Gastroesophageal sphincter (tissue), 3 donors: ENCODE measurements at regions not wholly inside any gene's neighbourhood (a gene's known extent, or its start where the extent isn't known, plus 50 kb on each side); places are given as distances from the start of the nearest gene placed in this dataset.

Experiments
- POLR2A ChIP-seq, 2 donors: fragments of 450-650 bp; IDR thresholded peaks; one replicate each; pipeline ENCODE4 v1.6.1; 2017; ENCODE audit warnings: antibody characterized with exemption in 2 of 2, mild to moderate bottlenecking in 2 of 2, moderate library complexity in 1 of 2
- TF ChIP-seq, protein P1 (sequence below), 4 experiments: fragments of 200-600 bp in 2 of 4; fragments of 450-650 bp in 2 of 4; sonication (generic) in 1 of 4; IDR thresholded peaks; one replicate each; pipeline ENCODE4 v1.5.1; 2017 to 2019; ENCODE audit warnings: antibody characterized with exemption in 4 of 4, mild to moderate bottlenecking in 2 of 4, moderate library complexity in 2 of 4

DNA sequence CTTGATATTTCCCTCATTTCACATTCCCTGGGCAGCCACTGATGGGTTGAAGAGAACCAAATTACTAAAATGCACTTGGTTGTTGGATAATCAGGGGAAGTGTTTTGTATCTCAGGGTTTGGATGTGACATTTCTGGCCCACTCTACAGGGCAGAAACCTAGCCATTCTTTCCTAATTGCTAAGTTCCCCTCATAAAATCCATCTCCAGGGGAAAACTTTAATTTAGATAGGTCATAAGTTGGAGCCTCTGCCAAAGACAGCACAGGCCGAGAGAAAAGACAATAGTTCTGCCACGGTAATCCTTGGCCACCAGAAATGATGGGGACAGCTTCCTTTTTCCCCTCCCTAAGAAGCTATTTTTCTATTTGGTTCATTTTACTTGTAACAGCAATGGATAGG is 192.7 kb upstream of the C1QTNF7 start:
- TF ChIP-seq, protein P1, sequence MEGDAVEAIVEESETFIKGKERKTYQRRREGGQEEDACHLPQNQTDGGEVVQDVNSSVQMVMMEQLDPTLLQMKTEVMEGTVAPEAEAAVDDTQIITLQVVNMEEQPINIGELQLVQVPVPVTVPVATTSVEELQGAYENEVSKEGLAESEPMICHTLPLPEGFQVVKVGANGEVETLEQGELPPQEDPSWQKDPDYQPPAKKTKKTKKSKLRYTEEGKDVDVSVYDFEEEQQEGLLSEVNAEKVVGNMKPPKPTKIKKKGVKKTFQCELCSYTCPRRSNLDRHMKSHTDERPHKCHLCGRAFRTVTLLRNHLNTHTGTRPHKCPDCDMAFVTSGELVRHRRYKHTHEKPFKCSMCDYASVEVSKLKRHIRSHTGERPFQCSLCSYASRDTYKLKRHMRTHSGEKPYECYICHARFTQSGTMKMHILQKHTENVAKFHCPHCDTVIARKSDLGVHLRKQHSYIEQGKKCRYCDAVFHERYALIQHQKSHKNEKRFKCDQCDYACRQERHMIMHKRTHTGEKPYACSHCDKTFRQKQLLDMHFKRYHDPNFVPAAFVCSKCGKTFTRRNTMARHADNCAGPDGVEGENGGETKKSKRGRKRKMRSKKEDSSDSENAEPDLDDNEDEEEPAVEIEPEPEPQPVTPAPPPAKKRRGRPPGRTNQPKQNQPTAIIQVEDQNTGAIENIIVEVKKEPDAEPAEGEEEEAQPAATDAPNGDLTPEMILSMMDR (IDR thresholded peaks at IDR 0.05) = no peak
- TF ChIP-seq POLR2A (IDR thresholded peaks at IDR 0.05) = no peak
